GM10248 (cell line): ENCODE measurements at regions not wholly inside any gene's neighbourhood (a gene's known extent, or its start where the extent isn't known, plus 50 kb on each side); places are given as distances from the start of the nearest gene placed in this dataset.

ENCODE experiments used
- CTCF ChIA-PET: fragments of 300-600 bp; sonication (Branson Sonifier 250); formaldehyde crosslinking; extraction: SDS; loops from one replicate; lab custom pipeline; 2021; ENCODE audit warnings: antibody characterized with exemption; lab: Yijun Ruan, JAX
- POLR2A ChIA-PET: fragments of 350-650 bp; sonication (Branson Sonifier 250); formaldehyde crosslinking; extraction: SDS; loops from one replicate; lab custom pipeline; 2020; ENCODE audit warnings: antibody characterized with exemption; lab: Yijun Ruan, JAX
- DNase-seq: peaks from one replicate; pipeline ENCODE4 v3.0.0; 2012; ENCODE audit errors: extremely low spot score
- TF ChIP-seq, protein P1 (sequence below): IDR thresholded peaks from 2 replicates; pipeline ENCODE4 v1.5.1; 2012; ENCODE audit warnings: mild to moderate bottlenecking, low read depth; ENCODE audit errors: extremely low read depth, missing control alignments, control extremely low read depth

DNA sequence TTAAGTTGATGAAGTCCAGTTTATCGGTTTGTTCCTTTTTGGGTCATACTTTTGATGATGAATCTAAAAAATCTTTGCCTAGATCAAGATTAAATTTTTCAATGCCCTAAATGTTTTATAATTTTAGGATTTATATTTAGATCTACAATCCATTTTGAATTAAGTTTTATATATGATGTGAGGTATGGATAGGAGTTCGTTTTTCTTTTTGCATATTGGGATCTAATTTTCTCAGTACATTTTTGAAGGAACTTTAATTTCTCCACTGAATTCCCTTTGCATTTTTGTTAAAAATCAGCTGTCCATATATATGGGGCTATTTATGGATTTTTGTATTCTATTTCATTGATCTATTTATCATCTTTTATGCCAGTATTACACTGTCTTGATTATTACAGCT is 125.5 kb upstream of the HS3ST2 start:
- TF ChIP-seq, protein P1, sequence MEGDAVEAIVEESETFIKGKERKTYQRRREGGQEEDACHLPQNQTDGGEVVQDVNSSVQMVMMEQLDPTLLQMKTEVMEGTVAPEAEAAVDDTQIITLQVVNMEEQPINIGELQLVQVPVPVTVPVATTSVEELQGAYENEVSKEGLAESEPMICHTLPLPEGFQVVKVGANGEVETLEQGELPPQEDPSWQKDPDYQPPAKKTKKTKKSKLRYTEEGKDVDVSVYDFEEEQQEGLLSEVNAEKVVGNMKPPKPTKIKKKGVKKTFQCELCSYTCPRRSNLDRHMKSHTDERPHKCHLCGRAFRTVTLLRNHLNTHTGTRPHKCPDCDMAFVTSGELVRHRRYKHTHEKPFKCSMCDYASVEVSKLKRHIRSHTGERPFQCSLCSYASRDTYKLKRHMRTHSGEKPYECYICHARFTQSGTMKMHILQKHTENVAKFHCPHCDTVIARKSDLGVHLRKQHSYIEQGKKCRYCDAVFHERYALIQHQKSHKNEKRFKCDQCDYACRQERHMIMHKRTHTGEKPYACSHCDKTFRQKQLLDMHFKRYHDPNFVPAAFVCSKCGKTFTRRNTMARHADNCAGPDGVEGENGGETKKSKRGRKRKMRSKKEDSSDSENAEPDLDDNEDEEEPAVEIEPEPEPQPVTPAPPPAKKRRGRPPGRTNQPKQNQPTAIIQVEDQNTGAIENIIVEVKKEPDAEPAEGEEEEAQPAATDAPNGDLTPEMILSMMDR, result no peak
- ChIA-PET POLR2A (no interaction called here), CTCF (no interaction called here)

DNA sequence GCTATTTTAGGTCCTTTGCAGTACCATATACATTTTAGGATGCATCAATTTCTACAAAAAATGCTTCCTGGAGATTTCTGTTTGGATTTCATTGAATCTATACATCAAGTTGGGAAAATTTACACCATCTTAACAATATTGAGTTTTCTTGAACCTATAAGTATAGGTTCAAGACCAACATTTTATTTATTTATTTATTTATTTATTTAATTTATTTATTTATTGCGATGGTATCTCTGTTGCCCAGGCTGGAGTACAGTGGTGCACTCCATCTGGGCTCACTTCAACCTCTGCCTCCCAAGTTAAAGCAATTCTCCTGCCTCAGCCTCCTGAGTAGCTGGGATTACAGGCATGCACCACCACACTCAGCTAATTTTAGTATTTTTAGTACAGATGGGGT is 125.0 kb upstream of the HS3ST2 start:
- POLR2A ChIA-PET, result no interaction called here
- TF ChIP-seq, protein P1, result no peak
- DNase-seq, result no peak
- CTCF ChIA-PET, result no interaction called here

More for the DNA sequence above, 125.5 kb upstream of the HS3ST2 start:
- no peak for DNase-seq

DNA sequence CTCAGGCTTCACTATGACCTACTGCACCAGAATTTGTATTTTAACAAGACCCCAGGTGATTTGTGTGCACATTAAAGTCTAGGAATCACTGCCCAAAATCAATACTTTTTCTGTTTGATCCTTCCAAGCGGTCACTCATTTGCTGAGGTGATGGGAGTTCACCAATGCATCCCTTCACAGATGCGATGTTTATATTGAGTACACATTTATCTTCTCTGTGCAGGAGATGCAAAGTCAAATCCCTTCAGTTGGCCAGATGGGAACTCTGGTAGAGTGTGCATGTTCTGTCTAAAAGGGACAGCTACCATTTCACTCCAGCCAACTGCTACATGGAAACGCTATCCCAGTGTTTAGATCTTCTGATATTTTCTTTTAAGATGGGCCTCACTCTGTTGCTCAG is 122.6 kb upstream of the HS3ST2 start:
- TF ChIP-seq, protein P1, result no peak
- POLR2A ChIA-PET, result no interaction called here
- CTCF ChIA-PET, result interaction anchor here (1.0 to 1.4 kb wide), 2 partner anchors 10 to 19 kb away, joined by 3 to 5 read pairs; no protein-coding TSS in a partner anchor
- no peak for DNase-seq

DNA sequence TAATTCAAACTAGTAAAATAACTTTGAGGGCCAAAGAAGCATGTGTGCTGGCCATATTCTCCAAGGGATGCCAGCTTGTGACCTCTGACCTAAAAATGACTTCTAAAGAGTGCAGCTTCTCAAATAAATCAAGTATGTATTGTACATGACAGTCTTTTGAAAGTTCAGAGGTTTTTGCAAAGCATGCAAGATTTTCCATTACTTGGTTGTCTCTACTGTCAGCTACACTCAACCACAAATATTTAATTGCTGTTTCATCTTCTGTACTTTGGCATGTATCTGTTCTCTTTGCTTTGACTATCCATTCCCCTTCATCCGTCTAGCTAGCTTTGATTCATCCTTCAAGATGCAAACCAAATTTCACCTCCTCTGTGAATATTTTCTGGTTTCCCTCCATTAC is 121.9 kb upstream of the HS3ST2 start:
- TF ChIP-seq, protein P1, result no peak
- ChIA-PET POLR2A (no interaction called here), CTCF (interaction anchor here (1.0 to 2.1 kb wide), 3 partner anchors 9 to 20 kb away, joined by 3 to 5 read pairs (median 5); no protein-coding TSS in a partner anchor)
- no peak for DNase-seq

DNA sequence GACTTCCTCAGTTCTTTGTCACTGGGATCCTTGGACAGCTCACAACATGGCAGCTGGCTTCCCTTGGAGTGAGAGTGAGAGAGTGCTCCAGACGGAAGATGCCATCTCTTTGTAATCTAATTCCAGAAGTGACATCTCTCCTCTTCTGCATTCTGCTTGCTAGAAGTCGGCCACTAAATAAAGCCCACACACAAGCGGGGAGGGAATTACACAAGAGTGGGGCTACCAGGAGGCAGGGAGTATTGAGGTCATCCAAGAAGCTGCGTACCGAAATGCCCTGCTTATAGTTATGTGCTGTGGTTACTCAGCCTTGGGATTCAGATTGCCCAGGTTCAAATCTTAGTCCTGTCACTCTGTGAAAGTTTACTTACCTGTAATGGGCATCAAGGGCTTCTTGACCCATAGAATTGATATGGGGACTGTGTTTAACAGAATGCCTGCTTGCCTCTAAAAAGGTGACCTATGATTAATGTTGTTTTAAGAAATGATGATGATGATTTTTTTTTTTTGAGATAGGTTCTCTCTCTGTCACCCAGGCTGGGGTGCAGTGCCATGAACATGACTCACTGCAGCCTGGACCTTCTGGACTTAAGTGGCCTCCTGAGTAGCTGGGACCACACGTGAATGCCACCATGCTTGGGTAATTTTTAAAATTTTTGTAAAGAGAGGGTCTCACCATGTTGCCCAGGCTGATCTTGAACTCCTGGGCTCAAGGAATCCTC is 120.9 kb upstream of the HS3ST2 start:
- TF ChIP-seq, protein P1, result no peak
- CTCF ChIA-PET, result interaction anchor here (1.3 to 2.1 kb wide), 2 partner anchors 18 to 1111 kb away, joined by 4 to 5 read pairs; no protein-coding TSS in a partner anchor
- no peak for DNase-seq
- POLR2A ChIA-PET, result no interaction called here

DNA sequence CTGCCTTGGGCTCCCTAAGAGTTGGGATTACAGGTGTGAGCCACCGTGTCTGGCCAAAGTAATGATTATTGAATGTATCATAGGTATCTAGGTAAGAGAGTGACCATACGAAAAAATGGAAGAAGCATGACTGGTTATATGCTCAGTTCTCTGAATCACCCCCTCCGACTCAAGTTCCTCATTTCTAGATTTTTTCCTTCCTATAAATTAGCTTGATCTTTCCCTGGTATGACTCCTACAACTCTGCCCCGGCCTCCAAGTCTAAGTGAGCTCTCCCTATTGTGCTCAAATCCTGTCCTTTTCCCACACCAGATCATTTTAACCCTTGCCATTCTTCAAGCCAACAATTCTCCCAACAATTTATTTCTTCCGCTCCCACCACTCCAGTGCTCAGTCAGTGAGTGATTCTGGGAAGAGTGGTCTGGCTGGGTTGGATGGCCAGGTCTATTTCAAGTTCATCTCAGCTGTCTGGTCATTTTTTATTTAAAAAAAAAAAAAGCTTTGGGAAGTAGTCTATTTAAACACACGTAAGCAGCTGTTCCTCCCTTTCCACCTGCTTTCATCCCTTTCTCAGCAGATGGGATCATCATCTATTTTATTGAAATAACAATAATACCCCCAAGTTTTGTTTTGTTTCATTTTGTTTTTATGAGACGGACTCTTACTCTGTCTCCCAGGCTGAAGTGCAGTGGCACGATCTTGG is 120.2 kb upstream of the HS3ST2 start:
- TF ChIP-seq, protein P1, result no peak
- ChIA-PET POLR2A (no interaction called here), CTCF (interaction anchor here (1.1 to 2.8 kb wide), 4 partner anchors 11 to 1112 kb away, joined by 3 to 8 read pairs (median 4); no protein-coding TSS in a partner anchor)
- DNase-seq, result no peak
